AG04450 (cell line): ENCODE measurements at regions not wholly inside any gene's neighbourhood (a gene's known extent, or its start where the extent isn't known, plus 50 kb on each side); places are given as distances from the start of the nearest gene placed in this dataset.

Experiments used
- CTCF ChIA-PET: fragments of 300-600, 350-600 bp; formaldehyde crosslinking; extraction: SDS; loops from one replicate; lab custom pipeline; 2022; ENCODE audit warnings: antibody characterized with exemption, inconsistent platforms; lab: Charles Lee
- POLR2A ChIA-PET: fragments of 350-600 bp; formaldehyde crosslinking; extraction: SDS; loops from one replicate; lab custom pipeline; 2021; ENCODE audit warnings: antibody characterized with exemption, inconsistent platforms; lab: Yijun Ruan, JAX
- DNase-seq: peaks from one replicate; pipeline ENCODE4 v3.0.0-alpha.2; 2011; ENCODE audit warnings: low read depth, low spot score
- H3K27ac ChIP-seq: one replicate; pipeline ENCODE4 v1.5.1; 2012; ENCODE audit warnings: low read depth, low read length, control low read depth
- H3K27me3 ChIP-seq: one replicate; pipeline ENCODE4 v1.6.0; 2012; ENCODE audit warnings: low read length; ENCODE audit not compliant: control insufficient read depth, insufficient read depth
- H3K4me3 ChIP-seq: 2 replicates; pipeline ENCODE4 v1.5.1; 2011; ENCODE audit warnings: mild to moderate bottlenecking, low read depth, low read length, control low read depth
- H3K9me3 ChIP-seq: 2 replicates; pipeline ENCODE4 v1.5.1; 2012; ENCODE audit warnings: low read length; ENCODE audit not compliant: control insufficient read depth, insufficient read depth
- TF ChIP-seq, protein P1 (sequence below): IDR thresholded peaks from 2 replicates; pipeline ENCODE4 v1.5.1; 2011; ENCODE audit warnings: low read depth, low read length, control low read depth, inconsistent platforms

GRCh38 chr14:101349108-101349507 lies 212.2 kb upstream of the DIO3 start:
- TF ChIP-seq, protein P1, sequence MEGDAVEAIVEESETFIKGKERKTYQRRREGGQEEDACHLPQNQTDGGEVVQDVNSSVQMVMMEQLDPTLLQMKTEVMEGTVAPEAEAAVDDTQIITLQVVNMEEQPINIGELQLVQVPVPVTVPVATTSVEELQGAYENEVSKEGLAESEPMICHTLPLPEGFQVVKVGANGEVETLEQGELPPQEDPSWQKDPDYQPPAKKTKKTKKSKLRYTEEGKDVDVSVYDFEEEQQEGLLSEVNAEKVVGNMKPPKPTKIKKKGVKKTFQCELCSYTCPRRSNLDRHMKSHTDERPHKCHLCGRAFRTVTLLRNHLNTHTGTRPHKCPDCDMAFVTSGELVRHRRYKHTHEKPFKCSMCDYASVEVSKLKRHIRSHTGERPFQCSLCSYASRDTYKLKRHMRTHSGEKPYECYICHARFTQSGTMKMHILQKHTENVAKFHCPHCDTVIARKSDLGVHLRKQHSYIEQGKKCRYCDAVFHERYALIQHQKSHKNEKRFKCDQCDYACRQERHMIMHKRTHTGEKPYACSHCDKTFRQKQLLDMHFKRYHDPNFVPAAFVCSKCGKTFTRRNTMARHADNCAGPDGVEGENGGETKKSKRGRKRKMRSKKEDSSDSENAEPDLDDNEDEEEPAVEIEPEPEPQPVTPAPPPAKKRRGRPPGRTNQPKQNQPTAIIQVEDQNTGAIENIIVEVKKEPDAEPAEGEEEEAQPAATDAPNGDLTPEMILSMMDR, result no peak
- ChIA-PET CTCF (no interaction called here), POLR2A (no interaction called here)
- no peaks in the 10 kb centered on the region for H3K27me3 ChIP-seq
- H3K4me3 ChIP-seq, result no peak overlapping the region
- H3K27ac ChIP-seq, result no peak overlapping the region
- H3K9me3 ChIP-seq, result peaks cover 12% of the 10 kb centered on the region
- DNase-seq, result no peak

GRCh38 chr14:101350021-101350420 lies 211.3 kb upstream of the DIO3 start:
- TF ChIP-seq, protein P1, result no peak
- no peak overlapping the region for H3K27ac ChIP-seq
- POLR2A ChIA-PET, result interaction anchor here (0.5 kb wide), 1 partner anchor 239 kb away, joined by 3 read pairs; no protein-coding TSS in a partner anchor
- no peak overlapping the region for H3K4me3 ChIP-seq
- H3K27me3 ChIP-seq, result no peaks in the 10 kb centered on the region
- peaks cover 12% of the 10 kb centered on the region for H3K9me3 ChIP-seq
- no peak for DNase-seq
- CTCF ChIA-PET, result no interaction called here

GRCh38 chr14:101350691-101351090 lies 210.6 kb upstream of the DIO3 start:
- H3K4me3 ChIP-seq, result no peak overlapping the region
- ChIA-PET CTCF (no interaction called here), POLR2A (no interaction called here)
- no peak for DNase-seq
- H3K9me3 ChIP-seq, result peaks cover 12% of the 10 kb centered on the region
- no peak overlapping the region for H3K27ac ChIP-seq
- TF ChIP-seq, protein P1, result no peak
- H3K27me3 ChIP-seq, result no peaks in the 10 kb centered on the region

GRCh38 chr14:101351146-101351545 lies 210.1 kb upstream of the DIO3 start:
- no peak for DNase-seq
- TF ChIP-seq, protein P1, result no peak
- H3K27ac ChIP-seq, result no peak overlapping the region
- H3K4me3 ChIP-seq, result no peak overlapping the region
- ChIA-PET POLR2A (no interaction called here), CTCF (no interaction called here)
- H3K27me3 ChIP-seq, result no peaks in the 10 kb centered on the region
- H3K9me3 ChIP-seq, result peaks cover 12% of the 10 kb centered on the region

DNA sequence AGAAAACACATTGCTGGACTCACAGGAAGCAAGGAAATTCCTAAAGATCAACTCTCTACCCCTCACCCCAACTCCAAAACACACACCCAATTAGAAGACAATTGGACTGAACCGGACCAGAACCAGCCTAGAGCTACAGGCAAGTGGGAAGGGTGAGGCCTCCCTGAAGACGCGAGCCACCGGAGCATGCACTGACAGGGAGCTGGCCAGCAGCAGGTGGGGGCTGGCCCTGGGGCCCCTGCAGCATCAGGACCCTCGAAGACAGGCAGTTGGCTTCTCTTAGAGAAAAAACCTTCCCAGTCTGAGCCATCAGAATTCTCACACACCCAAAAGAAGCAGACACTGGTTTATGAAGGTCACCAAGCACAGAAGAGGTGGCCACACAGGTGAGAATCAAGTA lies 209.5 kb upstream of the DIO3 start:
- ChIA-PET POLR2A (no interaction called here), CTCF (no interaction called here)
- H3K27ac ChIP-seq, result no peak overlapping the region
- no peak for DNase-seq
- peaks cover 12% of the 10 kb centered on the region for H3K9me3 ChIP-seq
- no peak overlapping the region for H3K4me3 ChIP-seq
- TF ChIP-seq, protein P1, result no peak
- H3K27me3 ChIP-seq, result no peaks in the 10 kb centered on the region
